ENCODE measurements at regions not wholly inside any gene's neighbourhood (a gene's known extent, or its start where the extent isn't known, plus 50 kb on each side); places are given as distances from the start of the nearest gene placed in this dataset.
A peak's percentile ranks its signal among the peaks of the same experiment; 100 is the strongest.
"Not testable (repeated sequence)": the region's sequence is repeated elsewhere in the genome, so short reads cannot be mapped to it uniquely, and the experiment has no call there.

- H3K27me3 Mint-ChIP-seq (ENCODE audit: low read depth); H3K4me3 Mint-ChIP-seq (ENCODE audit: unreplicated experiment); DNase-seq (ENCODE audit: low spot score); H3K4me1 Mint-ChIP-seq (ENCODE audit: low read depth); H3K36me3 Mint-ChIP-seq (ENCODE audit: low read depth); H3K27ac Mint-ChIP-seq (ENCODE audit: unreplicated experiment): not testable (repeated sequence)
- peaks cover 11% of the 10 kb centered on the region for H3K9me3 Mint-ChIP-seq (ENCODE audit: low read depth)
These were observed 109.7 kb upstream of the ZNG1E start for GRCh38 chr9:65566018-65566417.

GRCh38 chr9:65519018-65519417 lies 156.7 kb upstream of the ZNG1E start:
- H3K4me3 Mint-ChIP-seq (ENCODE audit: unreplicated experiment); H3K36me3 Mint-ChIP-seq (ENCODE audit: low read depth); H3K27ac Mint-ChIP-seq (ENCODE audit: unreplicated experiment); H3K4me1 Mint-ChIP-seq (ENCODE audit: low read depth); H3K27me3 Mint-ChIP-seq (ENCODE audit: low read depth); H3K9me3 Mint-ChIP-seq (ENCODE audit: low read depth); DNase-seq (ENCODE audit: low spot score): not testable (repeated sequence)

GRCh38 chr9:65514465-65514864 lies 161.3 kb upstream of the ZNG1E start:
- DNase-seq (ENCODE audit: low spot score), result not testable (repeated sequence)

GRCh38 chr9:65507897-65508296 lies 167.8 kb upstream of the ZNG1E start:
- H3K4me1 Mint-ChIP-seq (ENCODE audit: low read depth); H3K4me3 Mint-ChIP-seq (ENCODE audit: unreplicated experiment); H3K27ac Mint-ChIP-seq (ENCODE audit: unreplicated experiment); H3K9me3 Mint-ChIP-seq (ENCODE audit: low read depth); DNase-seq (ENCODE audit: low spot score); H3K36me3 Mint-ChIP-seq (ENCODE audit: low read depth); H3K27me3 Mint-ChIP-seq (ENCODE audit: low read depth): not testable (repeated sequence)

More at GRCh38 chr9:65514465-65514864, 161.3 kb upstream of the ZNG1E start:
- H3K27me3 Mint-ChIP-seq (ENCODE audit: low read depth); H3K36me3 Mint-ChIP-seq (ENCODE audit: low read depth); H3K9me3 Mint-ChIP-seq (ENCODE audit: low read depth); H3K4me3 Mint-ChIP-seq (ENCODE audit: unreplicated experiment); H3K27ac Mint-ChIP-seq (ENCODE audit: unreplicated experiment); H3K4me1 Mint-ChIP-seq (ENCODE audit: low read depth): not testable (repeated sequence)

- H3K27ac Mint-ChIP-seq (ENCODE audit: unreplicated experiment); H3K36me3 Mint-ChIP-seq (ENCODE audit: low read depth); H3K27me3 Mint-ChIP-seq (ENCODE audit: low read depth): not testable (repeated sequence)
These were observed 171.0 kb upstream of the ZNG1E start for GRCh38 chr9:65504686-65505085.

GRCh38 chr9:65503696-65504095 lies 172.0 kb upstream of the ZNG1E start:
- H3K4me1 Mint-ChIP-seq (ENCODE audit: low read depth), result not testable (repeated sequence)

More at GRCh38 chr9:65504686-65505085, 171.0 kb upstream of the ZNG1E start:
- not testable (repeated sequence) for DNase-seq (ENCODE audit: low spot score); H3K4me1 Mint-ChIP-seq (ENCODE audit: low read depth); H3K4me3 Mint-ChIP-seq (ENCODE audit: unreplicated experiment)
- peaks cover 10% of the 10 kb centered on the region for H3K9me3 Mint-ChIP-seq (ENCODE audit: low read depth)

GRCh38 chr9:65482890-65483289 lies 192.8 kb upstream of the ZNG1E start:
- not testable (repeated sequence) for H3K36me3 Mint-ChIP-seq (ENCODE audit: low read depth); DNase-seq (ENCODE audit: low spot score); H3K4me1 Mint-ChIP-seq (ENCODE audit: low read depth); H3K27ac Mint-ChIP-seq (ENCODE audit: unreplicated experiment); H3K9me3 Mint-ChIP-seq (ENCODE audit: low read depth); H3K27me3 Mint-ChIP-seq (ENCODE audit: low read depth); H3K4me3 Mint-ChIP-seq (ENCODE audit: unreplicated experiment)

More at GRCh38 chr9:65503696-65504095, 172.0 kb upstream of the ZNG1E start:
- not testable (repeated sequence) for H3K27ac Mint-ChIP-seq (ENCODE audit: unreplicated experiment); DNase-seq (ENCODE audit: low spot score); H3K27me3 Mint-ChIP-seq (ENCODE audit: low read depth); H3K4me3 Mint-ChIP-seq (ENCODE audit: unreplicated experiment); H3K36me3 Mint-ChIP-seq (ENCODE audit: low read depth)
- H3K9me3 Mint-ChIP-seq (ENCODE audit: low read depth), result peaks cover 10% of the 10 kb centered on the region

- DNase-seq (ENCODE audit: low spot score); H3K36me3 Mint-ChIP-seq (ENCODE audit: low read depth); H3K27me3 Mint-ChIP-seq (ENCODE audit: low read depth); H3K4me1 Mint-ChIP-seq (ENCODE audit: low read depth); H3K4me3 Mint-ChIP-seq (ENCODE audit: unreplicated experiment); H3K27ac Mint-ChIP-seq (ENCODE audit: unreplicated experiment); H3K9me3 Mint-ChIP-seq (ENCODE audit: low read depth): not testable (repeated sequence)
These were observed 194.4 kb upstream of the ZNG1E start for GRCh38 chr9:65481291-65481690.

GRCh38 chr9:65474891-65475290 lies 189.9 kb upstream of the FOXD4L5 start:
- not testable (repeated sequence) for H3K4me1 Mint-ChIP-seq (ENCODE audit: low read depth); H3K36me3 Mint-ChIP-seq (ENCODE audit: low read depth); H3K27me3 Mint-ChIP-seq (ENCODE audit: low read depth); DNase-seq (ENCODE audit: low spot score); H3K4me3 Mint-ChIP-seq (ENCODE audit: unreplicated experiment); H3K9me3 Mint-ChIP-seq (ENCODE audit: low read depth); H3K27ac Mint-ChIP-seq (ENCODE audit: unreplicated experiment)

- DNase-seq (ENCODE audit: low spot score); H3K4me3 Mint-ChIP-seq (ENCODE audit: unreplicated experiment); H3K27me3 Mint-ChIP-seq (ENCODE audit: low read depth); H3K27ac Mint-ChIP-seq (ENCODE audit: unreplicated experiment); H3K36me3 Mint-ChIP-seq (ENCODE audit: low read depth); H3K4me1 Mint-ChIP-seq (ENCODE audit: low read depth): not testable (repeated sequence)
- H3K9me3 Mint-ChIP-seq (ENCODE audit: low read depth), result peaks cover 10% of the 10 kb centered on the region
These were observed 188.2 kb upstream of the FOXD4L5 start for GRCh38 chr9:65473059-65473822.

GRCh38 chr9:65471106-65471505 lies 186.1 kb upstream of the FOXD4L5 start:
- peak; percentile 69 for DNase-seq (ENCODE audit: low spot score)
- not testable (repeated sequence) for H3K27ac Mint-ChIP-seq (ENCODE audit: unreplicated experiment); H3K27me3 Mint-ChIP-seq (ENCODE audit: low read depth); H3K4me1 Mint-ChIP-seq (ENCODE audit: low read depth); H3K4me3 Mint-ChIP-seq (ENCODE audit: unreplicated experiment); H3K36me3 Mint-ChIP-seq (ENCODE audit: low read depth)
- H3K9me3 Mint-ChIP-seq (ENCODE audit: low read depth), result peaks cover 14% of the 10 kb centered on the region

GRCh38 chr9:65466911-65467734 lies 182.1 kb upstream of the FOXD4L5 start:
- not testable (repeated sequence) for H3K4me1 Mint-ChIP-seq (ENCODE audit: low read depth); H3K4me3 Mint-ChIP-seq (ENCODE audit: unreplicated experiment); H3K27ac Mint-ChIP-seq (ENCODE audit: unreplicated experiment); H3K36me3 Mint-ChIP-seq (ENCODE audit: low read depth); H3K27me3 Mint-ChIP-seq (ENCODE audit: low read depth)
- DNase-seq (ENCODE audit: low spot score), result peak; percentile 44
- H3K9me3 Mint-ChIP-seq (ENCODE audit: low read depth), result peaks cover 38% of the 10 kb centered on the region
